ENCODE measurements at regions not wholly inside any gene's neighbourhood (a gene's known extent, or its start where the extent isn't known, plus 50 kb on each side); places are given as distances from the start of the nearest gene placed in this dataset.

DNA sequence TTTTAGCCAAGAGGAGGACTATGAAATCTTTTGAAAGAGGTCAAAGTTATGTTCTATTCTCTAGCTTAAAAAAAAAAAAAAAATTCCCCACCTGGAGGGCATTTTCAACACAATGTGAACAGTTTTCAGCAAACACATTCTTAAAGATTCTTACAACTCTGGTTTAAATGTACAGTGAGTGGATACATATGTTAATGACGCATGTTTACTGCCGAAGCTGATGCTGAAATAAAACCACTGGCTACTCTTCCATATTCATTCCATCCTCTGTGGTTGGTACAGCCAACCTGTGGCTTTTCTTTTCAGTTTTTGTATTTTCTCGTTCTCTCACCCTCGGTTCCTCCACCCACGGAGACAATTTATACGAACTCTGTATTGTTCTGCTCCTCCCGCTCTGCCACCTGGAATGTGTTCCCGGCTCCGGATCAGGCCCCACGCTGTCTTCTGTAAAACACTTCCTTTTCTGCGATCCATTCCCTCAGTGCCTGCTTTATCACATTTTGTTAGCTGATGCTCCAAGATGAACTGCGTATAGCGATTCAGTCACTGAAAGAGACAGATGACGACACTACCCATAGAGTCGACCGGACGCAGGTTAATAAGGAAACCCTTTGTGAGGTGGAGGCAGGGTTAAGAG is 466.4 kb upstream of the ARGLU1 start:
- Histone ChIP-seq H3K4me2 (ENCODE audit: insufficient read depth, low read length) (no peak overlapping the region), H4K20me1 (replicated peaks; ENCODE audit: control insufficient read depth, extremely low read depth, insufficient read depth, low read length) (no peaks in the 10 kb centered on the region), H3K27ac (ENCODE audit: insufficient read depth, low read depth, low read length) (no peak overlapping the region), H3K36me3 (ENCODE audit: control insufficient read depth in 2 of 2, extremely low read depth in 1 of 2, insufficient read depth in 2 of 2, low read length in 2 of 2) (no peaks in the 10 kb centered on the region), H3K9me3 (replicated peaks; ENCODE audit: control insufficient read depth, insufficient read depth, low read length) (no peaks in the 10 kb centered on the region), H2AFZ (ENCODE audit: low read depth, low read length) (no peak overlapping the region), H3K9ac (replicated peaks; ENCODE audit: extremely low read depth, insufficient read depth, low read length) (no peak overlapping the region), H3K79me2 (ENCODE audit: control insufficient read depth, insufficient read depth, low read length) (no peaks in the 10 kb centered on the region), H3K27me3 (ENCODE audit: control insufficient read depth in 2 of 2, insufficient read depth in 2 of 2, low read length in 2 of 2) (no peaks in the 10 kb centered on the region), H3K9me1 (replicated peaks; ENCODE audit: control insufficient read depth, extremely low read depth, insufficient read depth, low read length) (no peaks in the 10 kb centered on the region), H3K4me3 (replicated peaks in 1 of 3; ENCODE audit: insufficient read depth in 1 of 3, low read depth in 1 of 3, low read length in 3 of 3) (no peak overlapping the region), H3K4me1 (ENCODE audit: control insufficient read depth, extremely low read depth, insufficient read depth, low read length) (no peaks in the 10 kb centered on the region)
- DNase-seq (ENCODE audit: low read depth, low spot score) (no peak), FAIRE-seq (no peak)
- no peak for TF ChIP-seq GATA2 (IDR thresholded peaks at IDR 0.05; ENCODE audit: insufficient read depth, insufficient read length, low read depth, low read length)
- TF ChIP-seq JUN (IDR thresholded peaks at IDR 0.05; ENCODE audit: borderline replicate concordance, insufficient read depth, insufficient read length, low read depth), result no peak
- no peak for TF ChIP-seq POLR2AphosphoS5 (IDR thresholded peaks at IDR 0.05; ENCODE audit: insufficient read depth, low read depth, low read length)
- TF ChIP-seq POLR2A (IDR thresholded peaks at IDR 0.05; ENCODE audit: low read depth, low read length), result no peak
- no peak for TF ChIP-seq MAX (IDR thresholded peaks at IDR 0.05; ENCODE audit: insufficient read depth, insufficient read length)
- TF ChIP-seq EZH2 (IDR thresholded peaks at IDR 0.05; ENCODE audit: borderline replicate concordance, low read depth, low read length, severe bottlenecking), result no peak
- TF ChIP-seq, protein P1, sequence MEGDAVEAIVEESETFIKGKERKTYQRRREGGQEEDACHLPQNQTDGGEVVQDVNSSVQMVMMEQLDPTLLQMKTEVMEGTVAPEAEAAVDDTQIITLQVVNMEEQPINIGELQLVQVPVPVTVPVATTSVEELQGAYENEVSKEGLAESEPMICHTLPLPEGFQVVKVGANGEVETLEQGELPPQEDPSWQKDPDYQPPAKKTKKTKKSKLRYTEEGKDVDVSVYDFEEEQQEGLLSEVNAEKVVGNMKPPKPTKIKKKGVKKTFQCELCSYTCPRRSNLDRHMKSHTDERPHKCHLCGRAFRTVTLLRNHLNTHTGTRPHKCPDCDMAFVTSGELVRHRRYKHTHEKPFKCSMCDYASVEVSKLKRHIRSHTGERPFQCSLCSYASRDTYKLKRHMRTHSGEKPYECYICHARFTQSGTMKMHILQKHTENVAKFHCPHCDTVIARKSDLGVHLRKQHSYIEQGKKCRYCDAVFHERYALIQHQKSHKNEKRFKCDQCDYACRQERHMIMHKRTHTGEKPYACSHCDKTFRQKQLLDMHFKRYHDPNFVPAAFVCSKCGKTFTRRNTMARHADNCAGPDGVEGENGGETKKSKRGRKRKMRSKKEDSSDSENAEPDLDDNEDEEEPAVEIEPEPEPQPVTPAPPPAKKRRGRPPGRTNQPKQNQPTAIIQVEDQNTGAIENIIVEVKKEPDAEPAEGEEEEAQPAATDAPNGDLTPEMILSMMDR (IDR thresholded peaks at IDR 0.05; ENCODE audit: extremely low read depth in 1 of 2, insufficient read depth in 1 of 2, low read depth in 1 of 2, low read length in 2 of 2), result no peak
- TF ChIP-seq FOS (IDR thresholded peaks at IDR 0.05; ENCODE audit: borderline replicate concordance, insufficient read depth, low read length), result no peak
- TF ChIP-seq MYC (IDR thresholded peaks at IDR 0.05; ENCODE audit: low read depth, low read length), result no peak
- CTCF ChIA-PET, result interaction anchor here (0.8 kb wide), 1 partner anchor 408 kb away, joined by 3 read pairs; no protein-coding TSS in a partner anchor
- dilution Hi-C loops (cut with MboI; ENCODE audit: extremely low pct_ligation_motif_present, low sequenced_read_pairs), result no loop called here
- intact Hi-C loops (cut with micrococcal nuclease), result no loop called here
- BruUV-seq (replicated peaks), result no TSS peak
- POLR2A ChIA-PET, result no interaction called here
